H9 (cell line): ENCODE measurements at regions not wholly inside any gene's neighbourhood (a gene's known extent, or its start where the extent isn't known, plus 50 kb on each side); places are given as distances from the start of the nearest gene placed in this dataset.

ENCODE experiments used
- DNase-seq: peaks from one replicate; pipeline ENCODE4 v3.0.0-alpha.2; 2017
- H2AFZ ChIP-seq: one replicate; pipeline ENCODE4 v1.6.1; 2013; ENCODE audit warnings: mild to moderate bottlenecking, low read length, control low read depth, moderate library complexity
- H2AK5ac ChIP-seq: 2 replicates; pipeline ENCODE4 v1.6.1; 2013; ENCODE audit warnings: low read length, control low read depth, mixed read lengths; ENCODE audit not compliant: insufficient read length
- H2BK120ac ChIP-seq: one replicate; pipeline ENCODE4 v1.6.1; 2013; ENCODE audit warnings: low read depth, mild to moderate bottlenecking, low read length, control low read depth, inconsistent platforms; ENCODE audit not compliant: poor library complexity, severe bottlenecking
- H2BK12ac ChIP-seq: 2 replicates; pipeline ENCODE4 v1.6.1; 2013; ENCODE audit warnings: low read length, control low read depth, mixed read lengths, low read depth; ENCODE audit not compliant: insufficient read length
- H2BK15ac ChIP-seq: 2 replicates; pipeline ENCODE4 v1.6.1; 2013; ENCODE audit warnings: low read depth, low read length, control low read depth
- H2BK20ac ChIP-seq: one replicate; pipeline ENCODE4 v1.6.1; 2013; ENCODE audit warnings: low read depth, mild to moderate bottlenecking, low read length, control low read depth, inconsistent platforms; ENCODE audit not compliant: poor library complexity, severe bottlenecking
- H2BK5ac ChIP-seq: 2 replicates; pipeline ENCODE4 v1.6.1; 2013; ENCODE audit warnings: low read length, control low read depth, mixed read lengths; ENCODE audit not compliant: insufficient read length
- H3K14ac ChIP-seq: 2 replicates; pipeline ENCODE4 v1.6.1; 2013; ENCODE audit warnings: low read length, control low read depth; ENCODE audit not compliant: insufficient read depth
- H3K18ac ChIP-seq: 2 replicates; pipeline ENCODE4 v1.6.1; 2013; ENCODE audit warnings: low read depth, mild to moderate bottlenecking, mixed read lengths, low read length, control low read depth; ENCODE audit not compliant: insufficient read length
- H3K23ac ChIP-seq: 2 replicates; pipeline ENCODE4 v1.6.1; 2013; ENCODE audit warnings: low read length, control low read depth, mixed read lengths, low read depth; ENCODE audit not compliant: insufficient read length
- H3K23me2 ChIP-seq: 2 replicates; pipeline ENCODE4 v1.6.1; 2013; ENCODE audit warnings: low read depth, mild to moderate bottlenecking, mixed read lengths, low read length, control low read depth; ENCODE audit not compliant: insufficient read length, poor library complexity, severe bottlenecking
- H3K27ac ChIP-seq: 2 replicates; pipeline ENCODE4 v1.5.1; 2013; ENCODE audit warnings: low read length, control low read depth, mixed read lengths, low read depth; ENCODE audit not compliant: insufficient read length
- H3K27me3 ChIP-seq: 2 replicates; pipeline ENCODE4 v1.6.1; 2013; ENCODE audit warnings: low read length, control low read depth, inconsistent platforms; ENCODE audit not compliant: insufficient read depth
- H3K4ac ChIP-seq: 2 replicates; pipeline ENCODE4 v1.6.1; 2013; ENCODE audit warnings: low read depth, mild to moderate bottlenecking, control low read depth, inconsistent platforms, low read length, moderate library complexity
- H3K4me1 ChIP-seq: 2 replicates; pipeline ENCODE4 v1.6.1; 2013; ENCODE audit warnings: low read length, control low read depth, inconsistent platforms; ENCODE audit not compliant: insufficient read depth
- H3K4me2 ChIP-seq: 2 replicates; pipeline ENCODE4 v1.6.1; 2013; ENCODE audit warnings: low read length, control low read depth, mixed read lengths; ENCODE audit not compliant: insufficient read length, insufficient read depth
- H3K56ac ChIP-seq: 2 replicates; pipeline ENCODE4 v1.6.1; 2013; ENCODE audit warnings: low read depth, mild to moderate bottlenecking, mixed read lengths, low read length, control low read depth; ENCODE audit not compliant: insufficient read length
- H3K79me1 ChIP-seq: 2 replicates; pipeline ENCODE4 v1.6.1; 2013; ENCODE audit warnings: low read depth, mild to moderate bottlenecking, moderate library complexity, low read length, control low read depth, inconsistent platforms; ENCODE audit not compliant: insufficient read depth, poor library complexity, severe bottlenecking
- H3K79me2 ChIP-seq: 2 replicates; pipeline ENCODE4 v1.6.1; 2013; ENCODE audit warnings: low read length, control low read depth, inconsistent platforms; ENCODE audit not compliant: insufficient read depth
- H3K9ac ChIP-seq: 2 replicates; pipeline ENCODE4 v1.6.1; 2013; ENCODE audit warnings: low read length, control low read depth, mixed read lengths; ENCODE audit not compliant: insufficient read length; ENCODE audit errors: extremely low read depth
- H3K9me3 ChIP-seq: one replicate; pipeline ENCODE4 v1.6.1; 2013; ENCODE audit warnings: low read depth, low read length, inconsistent platforms; ENCODE audit not compliant: control insufficient read depth
- H3T11ph ChIP-seq: one replicate; pipeline ENCODE4 v1.6.1; 2013; ENCODE audit warnings: mild to moderate bottlenecking, low read length, control low read depth, inconsistent platforms
- H4K20me1 ChIP-seq: one replicate; pipeline ENCODE4 v1.6.1; 2013; ENCODE audit not compliant: control insufficient read depth, insufficient read length, insufficient read depth
- H4K5ac ChIP-seq: 2 replicates; pipeline ENCODE4 v1.6.1; 2013; ENCODE audit warnings: low read depth, mild to moderate bottlenecking, mixed read lengths, low read length, control low read depth; ENCODE audit not compliant: insufficient read length
- H4K8ac ChIP-seq: replicated peaks from 2 replicates; pipeline ENCODE4 v1.6.1; 2013; ENCODE audit warnings: low read length, control low read depth, mixed read lengths, low read depth; ENCODE audit not compliant: insufficient read length
- H4K91ac ChIP-seq: 2 replicates; pipeline ENCODE4 v1.6.1; 2013; ENCODE audit warnings: low read depth, mild to moderate bottlenecking, moderate library complexity, mixed read lengths, low read length, control low read depth; ENCODE audit not compliant: insufficient read length
- H3K27ac Mint-ChIP-seq, 3 experiments: 2 replicates in 2 of 3; 3 replicates in 1 of 3; pipeline ENCODE4 v1.8.0; 2020 to 2021; ENCODE audit warnings: mixed read lengths in 3 of 3, mild to moderate bottlenecking in 1 of 3, moderate library complexity in 1 of 3
- H3K27me3 Mint-ChIP-seq: 2 replicates; pipeline ENCODE4 v1.8.0; 2021; ENCODE audit warnings: low read depth, mild to moderate bottlenecking, moderate library complexity, mixed read lengths
- H3K36me3 Mint-ChIP-seq, 3 experiments: 2 replicates in 2 of 3; 3 replicates in 1 of 3; pipeline ENCODE4 v1.8.0; 2020 to 2021; ENCODE audit warnings: low read depth in 3 of 3, mixed read lengths in 3 of 3; ENCODE audit not compliant: insufficient read depth in 1 of 3
- H3K4me1 Mint-ChIP-seq, 2 experiments: 2 replicates each; pipeline ENCODE4 v1.8.0; 2020; ENCODE audit warnings: mixed read lengths in 2 of 2
- H3K4me3 Mint-ChIP-seq, 2 experiments: 2 replicates in 1 of 2; 3 replicates in 1 of 2; pipeline ENCODE4 v1.8.0; 2020 to 2021; ENCODE audit warnings: mild to moderate bottlenecking in 2 of 2, mixed read lengths in 2 of 2, moderate library complexity in 1 of 2
- H3K9me3 Mint-ChIP-seq, 2 experiments: 2 replicates in 1 of 2; 3 replicates in 1 of 2; pipeline ENCODE4 v1.8.0; 2020; ENCODE audit warnings: mild to moderate bottlenecking in 2 of 2, mixed read lengths in 2 of 2, moderate library complexity in 1 of 2
- WGBS: extraction: QIAGEN DNeasy Blood & Tissue Kit; methylation state at CpG from one replicate; pipeline ENCODE4 v1.1.7; 2013; ENCODE audit warnings: missing lambda C conversion rate, low lambda C conversion rate, mixed read lengths; ENCODE audit not compliant: insufficient read length; ENCODE audit errors: extremely low coverage; 5-methylcytosine and 5-hydroxymethylcytosine counted together
- TF ChIP-seq, protein P1 (sequence below): fragments of 200-600 bp; sonication (generic); conservative IDR thresholded peaks from 3 replicates; pipeline ENCODE4 v1.8.0; 2021; ENCODE audit warnings: antibody characterized with exemption, mild to moderate bottlenecking

DNA sequence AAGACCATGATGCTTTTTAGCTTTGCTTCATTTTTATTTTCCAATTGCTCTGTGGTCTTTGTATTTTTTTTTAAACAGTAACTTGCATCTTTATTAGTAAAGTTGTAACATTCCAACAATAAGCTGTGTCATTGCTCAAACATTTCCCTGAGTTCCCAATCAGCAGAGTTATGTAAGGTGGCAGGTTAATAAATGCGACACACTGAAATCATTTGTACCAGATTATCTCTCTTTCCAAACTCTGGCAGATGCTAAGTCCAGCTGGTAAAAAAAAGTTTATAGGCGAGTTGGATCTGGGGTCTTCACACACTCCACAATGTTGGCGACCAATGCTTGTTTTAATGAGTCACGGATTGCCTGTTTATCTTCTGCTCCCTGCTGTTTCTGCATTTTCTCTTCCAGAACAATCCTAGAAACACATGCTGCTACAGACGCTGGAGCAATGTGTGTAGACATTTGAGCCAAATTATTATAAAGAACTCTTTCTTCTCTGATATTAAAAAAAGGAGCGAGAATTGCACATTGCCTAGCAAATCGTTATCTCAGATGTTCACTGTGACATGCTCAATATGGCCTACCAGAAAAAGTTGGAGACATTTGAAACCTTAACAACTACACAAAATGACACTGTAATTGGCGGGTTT is 113.6 kb upstream of the IFNGR1 start:
- TF ChIP-seq, protein P1, sequence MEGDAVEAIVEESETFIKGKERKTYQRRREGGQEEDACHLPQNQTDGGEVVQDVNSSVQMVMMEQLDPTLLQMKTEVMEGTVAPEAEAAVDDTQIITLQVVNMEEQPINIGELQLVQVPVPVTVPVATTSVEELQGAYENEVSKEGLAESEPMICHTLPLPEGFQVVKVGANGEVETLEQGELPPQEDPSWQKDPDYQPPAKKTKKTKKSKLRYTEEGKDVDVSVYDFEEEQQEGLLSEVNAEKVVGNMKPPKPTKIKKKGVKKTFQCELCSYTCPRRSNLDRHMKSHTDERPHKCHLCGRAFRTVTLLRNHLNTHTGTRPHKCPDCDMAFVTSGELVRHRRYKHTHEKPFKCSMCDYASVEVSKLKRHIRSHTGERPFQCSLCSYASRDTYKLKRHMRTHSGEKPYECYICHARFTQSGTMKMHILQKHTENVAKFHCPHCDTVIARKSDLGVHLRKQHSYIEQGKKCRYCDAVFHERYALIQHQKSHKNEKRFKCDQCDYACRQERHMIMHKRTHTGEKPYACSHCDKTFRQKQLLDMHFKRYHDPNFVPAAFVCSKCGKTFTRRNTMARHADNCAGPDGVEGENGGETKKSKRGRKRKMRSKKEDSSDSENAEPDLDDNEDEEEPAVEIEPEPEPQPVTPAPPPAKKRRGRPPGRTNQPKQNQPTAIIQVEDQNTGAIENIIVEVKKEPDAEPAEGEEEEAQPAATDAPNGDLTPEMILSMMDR: no peak
- no peaks in the 10 kb centered on the region for H3K27me3 ChIP-seq
- H3K27ac ChIP-seq: no peak overlapping the region
- H3K9me3 Mint-ChIP-seq: no peaks in the 10 kb centered on the region; a peak in 1 of 5 replicates
- peaks cover 0 to 5% of the 10 kb centered on the region in 2 experiments; a peak in 2 of 4 replicates for H3K4me1 Mint-ChIP-seq
- H3K27ac Mint-ChIP-seq: no peak overlapping the region
- no peak for DNase-seq
- H2BK20ac ChIP-seq: no peak overlapping the region
- WGBS: no CpG with 5 or more reads among the region's 8 CpGs
- no peaks in the 10 kb centered on the region for H3K79me2 ChIP-seq
- H3K4me3 Mint-ChIP-seq: no peak overlapping the region
- no peak overlapping the region for H3K4me2 ChIP-seq
- no peak overlapping the region for H3K9ac ChIP-seq
- no peak overlapping the region for H2AK5ac ChIP-seq
- peaks cover 3% of the 10 kb centered on the region; the same call in 1 of the 2 replicates for H3K4me1 ChIP-seq
- H2BK15ac ChIP-seq: no peak overlapping the region
- peaks cover 2% of the 10 kb centered on the region for H3K27me3 Mint-ChIP-seq
- H3K23ac ChIP-seq: no peak overlapping the region
- H3K79me1 ChIP-seq: no peaks in the 10 kb centered on the region
- no peak overlapping the region for H4K5ac ChIP-seq
- no peaks in the 10 kb centered on the region for H3K23me2 ChIP-seq
- no peaks in the 10 kb centered on the region for H4K20me1 ChIP-seq
- H3K9me3 ChIP-seq: no peaks in the 10 kb centered on the region
- H4K8ac ChIP-seq: no peak overlapping the region
- H3K36me3 Mint-ChIP-seq: no peaks in the 10 kb centered on the region; a peak in 1 of 7 replicates
- H3K18ac ChIP-seq: no peak overlapping the region
- no peak overlapping the region for H4K91ac ChIP-seq
- no peak overlapping the region for H3K14ac ChIP-seq
- no peak overlapping the region for H3K4ac ChIP-seq
- H2BK12ac ChIP-seq: no peak overlapping the region
- H2BK5ac ChIP-seq: no peak overlapping the region
- no peak overlapping the region for H2BK120ac ChIP-seq
- H2AFZ ChIP-seq: no peak overlapping the region
- H3T11ph ChIP-seq: no peak overlapping the region
- no peak overlapping the region for H3K56ac ChIP-seq
